Common myeloid progenitor, CD34-positive (primary cell): ENCODE measurements at regions not wholly inside any gene's neighbourhood (a gene's known extent, or its start where the extent isn't known, plus 50 kb on each side); places are given as distances from the start of the nearest gene placed in this dataset.

Source experiments
- CTCF ChIA-PET: fragments of 350-600 bp; sonication (Branson Sonifier 250); formaldehyde crosslinking; loops from one replicate; lab custom pipeline; 2021; ENCODE audit warnings: antibody characterized with exemption; lab: Charles Lee
- POLR2A ChIA-PET: fragments of 350-600 bp; sonication (Branson Sonifier 250); formaldehyde crosslinking; loops from one replicate; lab custom pipeline; 2021; ENCODE audit warnings: antibody characterized with exemption; lab: Charles Lee
- DNase-seq, 3 donors: peaks; one replicate each; pipeline versions ENCODE4 v3.0.0 to v3.0.0-alpha.2; 2013
- H3K27ac ChIP-seq, 2 experiments: 1 replicate in 1 of 2; 2 replicates in 1 of 2; pipeline ENCODE4 v1.7.0; 2013; ENCODE audit warnings: inconsistent platforms in 2 of 2, low read length in 2 of 2, mild to moderate bottlenecking in 2 of 2, low read depth in 1 of 2, moderate library complexity in 1 of 2; ENCODE audit not compliant: severe bottlenecking in 2 of 2, insufficient read depth in 1 of 2, poor library complexity in 1 of 2
- H3K27me3 ChIP-seq, 5 experiments: replicated peaks in 2 of 5; 1 replicate in 3 of 5; 2 replicates in 2 of 5; pipeline versions ENCODE4 v1.6.1 to v1.7.0; 2013; ENCODE audit warnings: low read length in 4 of 5, mild to moderate bottlenecking in 2 of 5, moderate library complexity in 2 of 5, inconsistent platforms in 1 of 5; ENCODE audit not compliant: insufficient read depth in 5 of 5, control insufficient read depth in 4 of 5
- H3K36me3 ChIP-seq, 4 experiments: 1 replicate in 2 of 4; 2 replicates in 2 of 4; pipeline versions ENCODE4 v1.6.1 to v1.7.0; 2013; ENCODE audit warnings: low read length in 3 of 4, control low read depth in 1 of 4, mild to moderate bottlenecking in 1 of 4; ENCODE audit not compliant: control insufficient read depth in 4 of 4, insufficient read depth in 4 of 4
- H3K4me1 ChIP-seq, 4 experiments: 1 replicate in 3 of 4; 2 replicates in 1 of 4; pipeline versions ENCODE4 v1.6.1 to v1.7.1; 2013; ENCODE audit warnings: low read length in 3 of 4, mild to moderate bottlenecking in 3 of 4, control low read depth in 1 of 4, inconsistent platforms in 1 of 4, moderate library complexity in 1 of 4; ENCODE audit not compliant: control insufficient read depth in 4 of 4, insufficient read depth in 4 of 4; ENCODE audit errors: control extremely low read depth in 1 of 4
- H3K4me3 ChIP-seq, 7 experiments: 1 replicate in 4 of 7; 2 replicates in 3 of 7; pipeline versions ENCODE4 v1.5.1 to v1.7.0; 2013; ENCODE audit warnings: mild to moderate bottlenecking in 7 of 7, low read length in 6 of 7, moderate library complexity in 6 of 7, inconsistent platforms in 2 of 7, low read depth in 2 of 7, control low read depth in 1 of 7; ENCODE audit not compliant: insufficient read depth in 4 of 7, control insufficient read depth in 1 of 7; ENCODE audit errors: extremely low read depth in 1 of 7
- H3K9me3 ChIP-seq, 5 experiments: 1 replicate in 4 of 5; 2 replicates in 1 of 5; pipeline versions ENCODE4 v1.6.1 to v1.7.1; 2013; ENCODE audit warnings: low read length in 4 of 5, mild to moderate bottlenecking in 2 of 5, inconsistent platforms in 1 of 5, low read depth in 1 of 5, moderate library complexity in 1 of 5; ENCODE audit not compliant: control insufficient read depth in 4 of 5, insufficient read depth in 2 of 5; ENCODE audit errors: control extremely low read depth in 1 of 5
- WGBS: methylation state at CpG from one replicate; pipeline ENCODE4 v1.1.5; 2013; ENCODE audit not compliant: insufficient coverage; 5-methylcytosine and 5-hydroxymethylcytosine counted together

DNA sequence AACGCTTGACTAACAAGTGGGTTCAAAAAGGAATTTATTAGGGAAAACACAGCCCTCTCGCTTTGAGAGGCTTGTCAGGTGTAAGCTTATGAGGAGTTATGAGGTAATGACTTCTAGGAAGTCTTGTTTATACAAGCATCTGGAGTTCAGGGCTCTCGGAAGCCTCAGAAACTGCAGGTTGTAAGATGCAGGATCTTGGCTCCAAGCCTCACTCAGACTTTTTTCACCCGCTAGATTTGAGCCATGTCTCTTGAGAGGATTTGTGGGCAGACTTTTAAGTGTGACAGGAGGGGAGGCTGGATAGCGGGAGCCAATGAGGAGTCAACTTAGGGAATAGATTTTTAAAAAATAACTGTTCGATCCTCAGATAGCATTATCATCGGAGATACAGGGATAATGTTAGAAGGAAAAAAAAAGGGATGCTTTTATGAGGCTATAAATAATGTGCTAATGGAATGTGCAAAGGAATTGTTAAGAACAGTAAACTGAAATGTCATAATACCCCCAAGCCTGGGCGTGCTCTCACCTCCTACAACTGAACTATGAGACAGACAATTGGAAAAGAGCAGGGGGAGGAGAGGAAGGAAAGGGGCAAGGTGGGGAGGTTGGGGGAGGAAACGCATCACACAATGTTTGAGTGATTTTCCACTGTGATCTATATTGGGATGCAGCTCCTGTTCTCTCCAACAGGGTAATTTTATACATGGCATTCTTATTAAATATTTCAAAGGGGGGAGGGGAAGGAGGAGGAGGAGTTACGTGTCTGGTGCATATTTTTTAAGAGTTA is 107.4 kb upstream of the ESRRG start:
- no peak overlapping the region for H3K4me3 ChIP-seq
- 94% methylated on average over 5 of the region's 10 CpGs for WGBS
- no peak for DNase-seq
- H3K36me3 ChIP-seq = no peaks in the 10 kb centered on the region
- ChIA-PET POLR2A (no interaction called here), CTCF (no interaction called here)
- peaks cover 0 to 3% (median 0%) of the 10 kb centered on the region in 5 experiments for H3K9me3 ChIP-seq
- no peak overlapping the region for H3K27ac ChIP-seq
- no peaks in the 10 kb centered on the region for H3K4me1 ChIP-seq
- no peaks in the 10 kb centered on the region for H3K27me3 ChIP-seq

- WGBS = 90% methylated on average over 1 of the region's 2 CpGs
- Histone ChIP-seq H3K27ac (no peak overlapping the region), H3K4me3 (no peak overlapping the region), H3K4me1 (no peaks in the 10 kb centered on the region), H3K36me3 (no peaks in the 10 kb centered on the region), H3K27me3 (no peaks in the 10 kb centered on the region), H3K9me3 (no peaks in the 10 kb centered on the region)
- CTCF ChIA-PET = no interaction called here
- DNase-seq = no peak
- POLR2A ChIA-PET = no interaction called here
Observed at GRCh38 chr1:216827251-216827650, 104.0 kb upstream of the ESRRG start.

- POLR2A ChIA-PET = no interaction called here
- WGBS = 100% methylated on average over 2 of the region's 2 CpGs
- Histone ChIP-seq H3K9me3 (no peaks in the 10 kb centered on the region), H3K27ac (no peak overlapping the region), H3K27me3 (no peaks in the 10 kb centered on the region), H3K4me3 (no peak overlapping the region), H3K4me1 (no peaks in the 10 kb centered on the region), H3K36me3 (no peaks in the 10 kb centered on the region)
- DNase-seq = no peak
- CTCF ChIA-PET = no interaction called here
Observed at GRCh38 chr1:216826646-216827045, 103.4 kb upstream of the ESRRG start.

DNA sequence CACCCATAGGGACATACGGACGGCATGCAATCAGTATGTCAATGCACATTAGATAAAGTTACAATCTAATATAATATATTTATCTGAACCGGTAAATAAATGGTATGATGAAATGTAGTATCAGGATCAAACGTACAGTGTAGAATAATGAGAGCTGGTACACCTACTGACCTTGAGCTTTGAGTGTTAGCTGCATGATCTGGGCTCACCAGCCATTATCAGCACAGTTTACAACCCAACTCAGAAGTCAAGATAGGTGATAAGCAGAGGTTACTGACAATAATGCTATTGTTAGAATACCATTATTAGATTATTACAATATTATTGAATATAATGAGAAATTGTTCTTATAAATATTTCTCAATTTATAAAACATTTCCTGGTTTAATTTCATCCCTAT is 103.0 kb upstream of the ESRRG start:
- H3K4me1 ChIP-seq = no peaks in the 10 kb centered on the region
- H3K27ac ChIP-seq = no peak overlapping the region
- H3K27me3 ChIP-seq = no peaks in the 10 kb centered on the region
- ChIA-PET CTCF (no interaction called here), POLR2A (no interaction called here)
- no peak overlapping the region for H3K4me3 ChIP-seq
- no peaks in the 10 kb centered on the region for H3K9me3 ChIP-seq
- DNase-seq = no peak
- no CpG with 5 or more reads among the region's 4 CpGs for WGBS
- no peaks in the 10 kb centered on the region for H3K36me3 ChIP-seq

- Histone ChIP-seq H3K9me3 (no peaks in the 10 kb centered on the region), H3K27ac (no peak overlapping the region), H3K4me3 (no peak overlapping the region), H3K36me3 (no peaks in the 10 kb centered on the region), H3K27me3 (no peaks in the 10 kb centered on the region), H3K4me1 (no peaks in the 10 kb centered on the region)
- CTCF ChIA-PET = interaction anchor here (0.6 kb wide), 1 partner anchor 740 kb away, joined by 3 read pairs; no protein-coding TSS in a partner anchor
- POLR2A ChIA-PET = no interaction called here
- no peak for DNase-seq
- WGBS = 100% methylated on average over 1 of the region's 2 CpGs
Observed at GRCh38 chr1:216825557-216825956, 102.3 kb upstream of the ESRRG start.

DNA sequence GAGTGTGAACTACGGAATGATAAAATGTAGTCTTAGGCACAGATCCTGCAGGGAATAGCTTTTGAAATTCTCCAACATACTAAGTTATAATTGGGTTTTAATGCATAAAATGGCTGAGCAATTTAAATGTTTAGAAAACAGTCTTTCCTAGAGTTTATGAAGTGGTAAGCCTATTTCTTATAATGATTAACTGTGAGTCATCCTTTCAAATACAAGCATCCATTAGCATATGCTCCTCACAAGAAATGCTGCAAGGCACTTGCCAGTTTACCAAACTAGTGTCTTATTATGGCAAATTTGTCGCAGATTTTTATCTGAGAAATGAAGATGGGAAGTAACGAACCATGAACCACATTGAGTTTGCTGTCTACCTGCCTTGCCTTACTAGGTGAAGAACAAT is 101.3 kb upstream of the ESRRG start:
- Histone ChIP-seq H3K36me3 (no peaks in the 10 kb centered on the region), H3K4me3 (no peak overlapping the region), H3K9me3 (no peaks in the 10 kb centered on the region), H3K27ac (no peak overlapping the region), H3K4me1 (no peaks in the 10 kb centered on the region), H3K27me3 (no peaks in the 10 kb centered on the region)
- DNase-seq = no peak
- ChIA-PET POLR2A (no interaction called here), CTCF (no interaction called here)
- no CpG with 5 or more reads among the region's 3 CpGs for WGBS

- Histone ChIP-seq H3K4me3 (no peak overlapping the region), H3K9me3 (no peaks in the 10 kb centered on the region), H3K36me3 (no peaks in the 10 kb centered on the region), H3K27me3 (no peaks in the 10 kb centered on the region), H3K27ac (no peak overlapping the region), H3K4me1 (no peaks in the 10 kb centered on the region)
- no peak for DNase-seq
- CTCF ChIA-PET = no interaction called here
- POLR2A ChIA-PET = no interaction called here
- WGBS = no CpG with 5 or more reads among the region's 2 CpGs
Observed at GRCh38 chr1:216823731-216824130, 100.5 kb upstream of the ESRRG start.
